ENCODE measurements at regions not wholly inside any gene's neighbourhood (a gene's known extent, or its start where the extent isn't known, plus 50 kb on each side); places are given as distances from the start of the nearest gene placed in this dataset.

- H3K36me3 ChIP-seq, result no peaks in the 10 kb centered on the region
- no peaks in the 10 kb centered on the region for H3K4me1 ChIP-seq (ENCODE audit: insufficient read depth)
- no peaks in the 10 kb centered on the region for H3K9me3 ChIP-seq
- intact Hi-C loops (cut with DNase I), result no loop called here
- no peaks in the 10 kb centered on the region for H3K27me3 ChIP-seq
- TF ChIP-seq CTCF (IDR thresholded peaks at IDR 0.05) (no peak), POLR2A (IDR thresholded peaks at IDR 0.05) (no peak), EP300 (IDR thresholded peaks at IDR 0.05) (no peak)
- no peak overlapping the region for H3K27ac ChIP-seq
- H3K4me3 ChIP-seq, result no peak overlapping the region
- WGBS, 3 donors, result 68 to 91% (median 73%) methylated on average over 1 of the region's 1 CpG
- no peak for DNase-seq
These were observed 169.5 kb upstream of the NTF3 start for GRCh38 chr12:5262450-5262849.

- Histone ChIP-seq H3K9me3 (no peaks in the 10 kb centered on the region), H3K4me1 (ENCODE audit: insufficient read depth) (no peaks in the 10 kb centered on the region), H3K27me3 (no peaks in the 10 kb centered on the region), H3K4me3 (no peak overlapping the region), H3K27ac (no peak overlapping the region), H3K36me3 (no peaks in the 10 kb centered on the region)
- DNase-seq, result no peak
- no peak for TF ChIP-seq POLR2A (IDR thresholded peaks at IDR 0.05)
- TF ChIP-seq EP300 (IDR thresholded peaks at IDR 0.05), result no peak
- 7 to 13% (median 9%) methylated on average over 2 of the region's 2 CpGs for WGBS, 3 donors
- intact Hi-C loops (cut with DNase I), result no loop called here
These were observed 169.0 kb upstream of the NTF3 start for GRCh38 chr12:5262885-5263284.

- Histone ChIP-seq H3K4me1 (ENCODE audit: insufficient read depth) (no peaks in the 10 kb centered on the region), H3K9me3 (no peaks in the 10 kb centered on the region), H3K27ac (no peak overlapping the region), H3K36me3 (no peaks in the 10 kb centered on the region), H3K27me3 (no peaks in the 10 kb centered on the region), H3K4me3 (no peak overlapping the region)
- intact Hi-C loops (cut with DNase I), result no loop called here
- TF ChIP-seq POLR2A (IDR thresholded peaks at IDR 0.05) (no peak), EP300 (IDR thresholded peaks at IDR 0.05) (no peak), CTCF (IDR thresholded peaks at IDR 0.05) (no peak)
- 48 to 69% (median 50%) methylated on average over 2 of the region's 2 CpGs for WGBS, 3 donors
- DNase-seq, result no peak
These were observed 167.9 kb upstream of the NTF3 start for GRCh38 chr12:5264006-5264405.

GRCh38 chr12:5267603-5268423 lies 164.1 kb upstream of the NTF3 start:
- no peaks in the 10 kb centered on the region for H3K36me3 ChIP-seq
- no peaks in the 10 kb centered on the region for H3K9me3 ChIP-seq
- TF ChIP-seq CTCF (IDR thresholded peaks at IDR 0.05) (no peak), EP300 (IDR thresholded peaks at IDR 0.05) (no peak), POLR2A (IDR thresholded peaks at IDR 0.05) (no peak)
- no peak overlapping the region for H3K4me3 ChIP-seq
- intact Hi-C loops (cut with DNase I), result no loop called here
- no peak overlapping the region for H3K27ac ChIP-seq
- 82 to 88% (median 85%) methylated on average over 9 of the region's 9 CpGs for WGBS, 3 donors
- no peaks in the 10 kb centered on the region for H3K4me1 ChIP-seq (ENCODE audit: insufficient read depth)
- no peak for DNase-seq
- no peaks in the 10 kb centered on the region for H3K27me3 ChIP-seq

- WGBS, 3 donors, result 86 to 92% (median 87%) methylated on average over 6 of the region's 6 CpGs
- no peaks in the 10 kb centered on the region for H3K36me3 ChIP-seq
- H3K27me3 ChIP-seq, result no peaks in the 10 kb centered on the region
- no peak overlapping the region for H3K4me3 ChIP-seq
- TF ChIP-seq CTCF (IDR thresholded peaks at IDR 0.05) (no peak), EP300 (IDR thresholded peaks at IDR 0.05) (no peak), POLR2A (IDR thresholded peaks at IDR 0.05) (no peak)
- no peaks in the 10 kb centered on the region for H3K4me1 ChIP-seq (ENCODE audit: insufficient read depth)
- no peak for DNase-seq
- intact Hi-C loops (cut with DNase I), result no loop called here
- H3K9me3 ChIP-seq, result no peaks in the 10 kb centered on the region
- H3K27ac ChIP-seq, result no peak overlapping the region
These were observed 163.3 kb upstream of the NTF3 start for GRCh38 chr12:5268424-5269210.

Measured in ovary (tissue), 7 donors.